Spinal cord (tissue), 9 donors: ENCODE measurements at regions not wholly inside any gene's neighbourhood (a gene's known extent, or its start where the extent isn't known, plus 50 kb on each side); places are given as distances from the start of the nearest gene placed in this dataset.

Source experiments
- DNase-seq, 6 donors: peaks; one replicate each; pipeline versions ENCODE4 v3.0.0 to v3.0.0-alpha.2; 2013 to 2015; ENCODE audit warnings: low spot score in 6 of 6, low read depth in 4 of 6
- H3K27ac ChIP-seq: one replicate; pipeline ENCODE4 v1.5.1; 2013; ENCODE audit warnings: low read depth, low read length, control low read depth
- H3K27me3 ChIP-seq: one replicate; pipeline ENCODE4 v1.6.1; 2013; ENCODE audit warnings: low read length; ENCODE audit not compliant: control insufficient read depth, insufficient read depth
- H3K36me3 ChIP-seq: one replicate; pipeline ENCODE4 v1.6.1; 2013; ENCODE audit warnings: low read length; ENCODE audit not compliant: control insufficient read depth, insufficient read depth
- H3K4me1 ChIP-seq: one replicate; pipeline ENCODE4 v1.6.1; 2013; ENCODE audit warnings: low read length; ENCODE audit not compliant: control insufficient read depth, insufficient read depth
- H3K4me3 ChIP-seq: one replicate; pipeline ENCODE4 v1.5.1; 2013; ENCODE audit warnings: low read depth, low read length, control low read depth
- H3K9me3 ChIP-seq: one replicate; pipeline ENCODE4 v1.6.1; 2013; ENCODE audit warnings: low read length; ENCODE audit not compliant: control insufficient read depth, insufficient read depth
- WGBS: methylation state at CpG from one replicate; pipeline ENCODE4 v1.1.5; 2013; ENCODE audit warnings: missing lambda C conversion rate; ENCODE audit not compliant: insufficient coverage; 5-methylcytosine and 5-hydroxymethylcytosine counted together
- donor health status: healthy.

DNA sequence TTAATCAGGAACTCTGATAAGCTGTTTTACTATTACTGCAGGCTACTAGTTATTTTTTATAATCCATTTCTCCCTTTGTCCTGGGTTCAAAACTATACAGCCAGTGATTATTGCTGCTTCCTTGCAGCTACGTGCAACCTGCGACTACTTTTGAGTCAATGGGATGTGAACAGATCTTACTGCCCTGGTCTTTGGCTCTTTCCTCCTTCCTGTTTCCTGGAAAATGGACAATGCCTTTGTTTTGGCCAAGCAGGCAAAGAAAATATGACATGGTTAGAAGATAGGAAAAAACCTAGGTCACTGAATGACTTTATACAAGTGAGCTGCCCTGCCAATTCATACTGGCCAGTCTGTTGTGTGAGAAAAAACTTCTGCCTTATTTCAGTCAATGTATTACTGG is 201.2 kb upstream of the KLF12 start:
- no peaks in the 10 kb centered on the region for H3K27me3 ChIP-seq
- H3K9me3 ChIP-seq = no peaks in the 10 kb centered on the region
- DNase-seq = no peak
- 60% methylated on average over 1 of the region's 2 CpGs for WGBS
- no peaks in the 10 kb centered on the region for H3K4me1 ChIP-seq
- no peaks in the 10 kb centered on the region for H3K36me3 ChIP-seq
- H3K4me3 ChIP-seq = no peak overlapping the region
- H3K27ac ChIP-seq = no peak overlapping the region

DNA sequence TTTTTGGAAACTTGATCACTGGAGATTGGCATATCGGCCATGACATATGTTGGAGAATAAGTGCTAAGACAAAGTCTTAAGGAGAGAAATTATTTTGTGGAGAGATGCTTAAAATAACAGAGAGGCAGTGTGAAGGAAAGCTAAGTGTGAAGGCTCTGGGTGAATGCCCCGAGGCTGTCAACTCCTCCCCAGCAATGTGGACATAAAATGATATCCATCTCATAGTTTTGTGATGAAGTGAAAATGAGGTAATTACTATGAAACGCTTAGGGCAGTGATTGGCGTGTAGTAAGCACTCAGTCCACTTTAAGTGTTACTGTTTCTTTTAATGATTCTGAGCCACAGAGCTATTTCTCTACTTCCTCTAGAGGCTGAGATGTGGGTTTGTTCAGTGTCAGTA is 195.8 kb upstream of the KLF12 start:
- H3K27me3 ChIP-seq = peaks cover 2% of the 10 kb centered on the region
- WGBS = 100% methylated on average over 1 of the region's 4 CpGs
- DNase-seq = no peak
- no peaks in the 10 kb centered on the region for H3K9me3 ChIP-seq
- no peaks in the 10 kb centered on the region for H3K36me3 ChIP-seq
- H3K4me3 ChIP-seq = no peak overlapping the region
- H3K27ac ChIP-seq = no peak overlapping the region
- H3K4me1 ChIP-seq = no peaks in the 10 kb centered on the region

DNA sequence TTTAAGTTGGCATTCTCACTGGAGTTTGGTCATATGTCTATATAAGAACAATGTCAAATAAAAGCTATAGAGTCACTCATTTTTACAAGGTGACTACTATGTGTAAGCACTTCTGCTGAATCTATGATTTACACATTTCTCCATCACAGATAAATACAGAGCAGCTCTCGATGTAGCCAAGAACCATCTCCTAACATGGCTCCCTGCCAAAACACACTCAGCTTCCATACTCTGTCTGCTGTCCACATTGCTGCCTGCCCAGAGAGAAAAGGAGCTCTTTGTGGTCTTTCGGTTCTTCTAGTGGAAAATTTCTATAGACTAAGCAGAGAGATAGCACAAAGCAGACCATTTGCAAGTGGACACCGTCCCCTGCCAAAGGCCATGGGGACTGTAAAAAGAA is 190.9 kb upstream of the KLF12 start:
- 17% methylated on average over 2 of the region's 3 CpGs for WGBS
- Histone ChIP-seq H3K36me3 (no peaks in the 10 kb centered on the region), H3K4me1 (no peaks in the 10 kb centered on the region), H3K9me3 (no peaks in the 10 kb centered on the region), H3K4me3 (no peak overlapping the region), H3K27me3 (peaks cover 2% of the 10 kb centered on the region), H3K27ac (peak overlapping the region; percentile 16)
- peak in 5 of 6 donors; percentile 52 to 93 (median 65) for DNase-seq

DNA sequence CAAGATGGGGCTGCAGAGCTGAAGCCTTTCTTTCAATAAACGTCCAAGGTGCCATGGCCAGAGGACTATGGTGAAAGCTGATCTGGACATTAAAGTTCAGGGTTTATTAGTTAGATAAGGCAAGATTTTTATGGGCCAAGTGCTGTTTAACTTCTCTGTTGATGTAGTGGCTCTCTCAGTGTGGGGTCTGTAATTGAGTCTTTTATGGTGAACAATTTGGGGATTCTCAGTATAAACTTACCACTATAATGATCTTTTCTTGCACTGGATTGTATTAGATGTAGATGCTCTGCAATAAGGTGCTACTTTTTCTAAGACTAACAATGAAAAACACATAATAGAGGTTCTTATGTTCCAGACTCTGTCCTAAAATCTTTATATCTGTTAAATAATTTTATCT is 190.1 kb upstream of the KLF12 start:
- Histone ChIP-seq H3K9me3 (no peaks in the 10 kb centered on the region), H3K36me3 (no peaks in the 10 kb centered on the region), H3K27ac (no peak overlapping the region), H3K4me1 (no peaks in the 10 kb centered on the region), H3K27me3 (peaks cover 2% of the 10 kb centered on the region), H3K4me3 (no peak overlapping the region)
- no peak for DNase-seq
- no CpG with 5 or more reads among the region's 1 CpG for WGBS

DNA sequence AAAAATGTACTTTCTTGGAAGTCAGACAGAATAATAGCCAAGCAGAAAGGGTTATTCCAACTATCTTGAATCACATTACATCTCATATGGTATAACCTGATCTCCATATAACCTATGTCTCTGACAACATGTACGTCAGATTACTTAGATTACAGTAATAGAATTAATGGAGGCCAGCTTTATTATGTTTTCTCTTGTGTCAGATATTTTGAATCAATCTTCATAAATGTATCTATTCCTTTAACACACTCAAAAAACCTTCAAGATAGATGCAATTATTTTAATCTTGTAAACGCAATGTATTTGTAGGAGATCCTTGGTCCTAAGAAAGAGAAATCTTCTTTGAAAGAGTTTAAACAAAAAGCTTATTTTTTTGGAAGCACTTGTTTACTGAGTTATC is 188.4 kb upstream of the KLF12 start:
- Histone ChIP-seq H3K4me1 (no peaks in the 10 kb centered on the region), H3K36me3 (no peaks in the 10 kb centered on the region), H3K4me3 (no peak overlapping the region), H3K27me3 (peaks cover 2% of the 10 kb centered on the region), H3K27ac (no peak overlapping the region), H3K9me3 (no peaks in the 10 kb centered on the region)
- no CpG with 5 or more reads among the region's 2 CpGs for WGBS
- no peak for DNase-seq

DNA sequence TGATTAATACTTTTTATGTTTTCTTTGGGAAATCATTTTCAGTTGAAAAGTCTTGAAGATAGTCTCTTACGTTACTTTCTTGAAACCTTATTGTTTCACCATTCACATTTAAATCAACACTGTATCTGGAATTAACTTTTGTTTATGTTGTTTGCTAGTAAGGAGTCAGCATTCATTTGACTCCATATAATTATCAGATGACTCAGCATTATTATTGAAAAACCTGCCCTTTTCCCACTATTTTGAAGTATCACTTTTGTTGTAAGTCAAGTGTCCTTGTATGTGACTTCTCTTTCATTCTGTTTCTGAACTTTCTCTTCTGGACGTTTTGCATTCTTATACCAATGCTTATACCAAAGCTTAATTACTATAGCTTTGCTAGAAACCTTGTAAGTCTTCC is 186.1 kb upstream of the KLF12 start:
- Histone ChIP-seq H3K36me3 (no peaks in the 10 kb centered on the region), H3K4me1 (no peaks in the 10 kb centered on the region), H3K27ac (no peak overlapping the region), H3K9me3 (no peaks in the 10 kb centered on the region), H3K27me3 (no peaks in the 10 kb centered on the region), H3K4me3 (no peak overlapping the region)
- whole genome bisulfite sequencing = no CpG with 5 or more reads among the region's 2 CpGs
- DNase-seq = no peak

DNA sequence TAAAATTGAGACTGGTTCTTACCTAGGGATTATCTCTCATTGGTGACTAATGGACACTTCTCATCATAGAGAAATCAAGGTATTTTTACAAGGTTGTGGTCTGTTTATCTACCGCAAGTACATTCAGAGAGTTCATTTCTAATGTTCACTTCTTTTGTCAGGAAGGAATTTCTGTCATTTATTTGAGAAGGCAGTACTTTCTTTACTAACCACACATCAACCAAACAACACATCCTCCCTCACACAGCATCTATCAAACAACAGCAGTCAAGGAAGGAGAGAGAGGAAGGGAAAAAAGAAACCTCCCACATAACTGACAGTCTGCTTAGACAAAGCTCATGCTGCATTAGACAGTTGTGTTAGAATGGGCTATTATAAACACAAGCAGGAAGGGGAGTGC is 182.3 kb upstream of the KLF12 start:
- no peak overlapping the region for H3K4me3 ChIP-seq
- peak in 1 of 6 donors; percentile 42 for DNase-seq
- no peaks in the 10 kb centered on the region for H3K27me3 ChIP-seq
- H3K4me1 ChIP-seq = no peaks in the 10 kb centered on the region
- no peaks in the 10 kb centered on the region for H3K36me3 ChIP-seq
- WGBS = no CpG with 5 or more reads among the region's 1 CpG
- no peaks in the 10 kb centered on the region for H3K9me3 ChIP-seq
- no peak overlapping the region for H3K27ac ChIP-seq

DNA sequence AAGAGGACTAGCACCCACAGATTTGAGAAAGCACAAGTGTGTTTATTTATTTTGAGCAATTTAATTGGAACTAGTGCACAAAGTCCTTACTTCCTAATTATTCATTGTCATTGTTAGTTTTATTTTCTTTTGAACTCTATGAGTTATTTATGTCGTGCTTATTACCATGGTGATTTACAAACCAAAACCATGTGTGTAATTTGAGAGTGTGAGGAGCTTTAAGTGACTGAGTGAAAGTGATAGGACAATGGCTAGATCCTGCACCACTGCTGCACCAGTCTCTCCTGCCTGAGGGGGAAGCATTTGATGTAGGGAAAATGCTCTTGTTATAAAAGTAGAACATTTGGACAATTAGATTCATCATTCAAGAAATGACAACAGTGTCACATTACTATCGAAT is 172.3 kb upstream of the KLF12 start:
- no CpG with 5 or more reads among the region's 2 CpGs for WGBS
- no peak overlapping the region for H3K4me3 ChIP-seq

DNA sequence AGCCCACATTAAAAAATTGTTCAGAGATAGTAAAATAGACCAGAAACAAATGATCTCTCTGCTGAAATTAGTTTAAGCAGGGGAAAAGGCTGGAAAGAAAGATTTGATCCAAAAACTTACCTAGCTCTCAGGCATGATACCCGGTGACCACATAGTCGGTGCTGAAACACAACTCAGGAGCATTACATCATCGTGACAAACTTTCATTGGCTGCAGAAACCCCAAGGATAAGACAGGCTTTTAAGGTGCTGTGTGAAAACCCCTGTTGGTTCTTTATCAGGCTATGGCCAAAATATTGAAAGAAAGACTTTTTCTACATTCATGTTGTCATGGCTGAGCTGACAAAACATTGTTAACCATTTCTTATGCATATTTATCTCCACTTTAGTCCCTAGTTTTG is 171.7 kb upstream of the KLF12 start:
- 20% methylated on average over 1 of the region's 3 CpGs for WGBS
- Histone ChIP-seq H3K27me3 (no peaks in the 10 kb centered on the region), H3K27ac (no peak overlapping the region), H3K36me3 (no peaks in the 10 kb centered on the region), H3K4me1 (no peaks in the 10 kb centered on the region), H3K9me3 (no peaks in the 10 kb centered on the region), H3K4me3 (no peak overlapping the region)
- peak in 2 of 6 donors; percentile 23 to 50 for DNase-seq

More for the DNA sequence above, 172.3 kb upstream of the KLF12 start:
- no peaks in the 10 kb centered on the region for H3K4me1 ChIP-seq
- H3K27ac ChIP-seq = no peak overlapping the region
- no peaks in the 10 kb centered on the region for H3K27me3 ChIP-seq
- no peaks in the 10 kb centered on the region for H3K36me3 ChIP-seq
- no peaks in the 10 kb centered on the region for H3K9me3 ChIP-seq
- DNase-seq = peak in 1 of 6 donors; percentile 26

DNA sequence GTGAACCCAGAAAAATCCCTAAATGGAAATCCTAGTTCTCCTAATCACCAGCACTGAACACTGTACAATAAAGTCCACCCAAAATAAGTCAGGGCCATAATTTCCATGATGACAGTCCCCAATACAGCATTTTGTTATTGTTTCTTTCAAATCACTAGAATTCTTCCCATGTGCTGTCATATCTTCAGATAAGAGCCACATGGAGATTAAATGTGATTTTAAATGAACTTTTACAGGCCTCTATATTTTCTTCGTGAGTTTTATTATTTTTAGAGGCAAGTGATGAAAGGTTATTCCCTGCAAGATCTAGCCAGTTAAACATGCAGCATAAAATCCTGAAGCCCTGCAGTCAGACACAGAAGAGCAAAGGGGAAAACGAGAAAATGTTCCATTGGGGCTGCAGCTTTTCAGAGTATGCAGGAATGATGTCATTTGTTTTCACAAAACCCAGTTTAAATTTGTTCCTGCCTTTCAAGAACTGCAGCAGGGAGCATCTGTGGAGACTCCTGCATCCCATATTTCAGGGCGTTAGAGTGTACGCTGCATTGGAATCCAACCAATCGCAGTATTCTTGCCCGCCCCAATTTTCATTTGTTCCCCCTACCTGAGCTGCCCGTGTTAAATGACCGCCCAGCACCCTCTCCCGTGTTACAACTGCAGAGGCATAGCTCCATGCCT is 167.2 kb upstream of the KLF12 start:
- H3K9me3 ChIP-seq = no peaks in the 10 kb centered on the region
- 25% methylated on average over 4 of the region's 9 CpGs for WGBS
- no peak overlapping the region for H3K27ac ChIP-seq

More for the DNA sequence above, 167.2 kb upstream of the KLF12 start:
- DNase-seq = peak in 2 of 6 donors; percentile 50 to 72
- H3K36me3 ChIP-seq = no peaks in the 10 kb centered on the region
- no peak overlapping the region for H3K4me3 ChIP-seq
- H3K27me3 ChIP-seq = no peaks in the 10 kb centered on the region
- H3K4me1 ChIP-seq = no peaks in the 10 kb centered on the region
